ENCODE measurements at regions not wholly inside any gene's neighbourhood (a gene's known extent, or its start where the extent isn't known, plus 50 kb on each side); places are given as distances from the start of the nearest gene placed in this dataset.

GRCh38 chr6:112575309-112575834, 228.2 kb downstream of the RFPL4B start:
- DNase-seq (ENCODE audit: low spot score): no peak
- TF ChIP-seq, protein P1, sequence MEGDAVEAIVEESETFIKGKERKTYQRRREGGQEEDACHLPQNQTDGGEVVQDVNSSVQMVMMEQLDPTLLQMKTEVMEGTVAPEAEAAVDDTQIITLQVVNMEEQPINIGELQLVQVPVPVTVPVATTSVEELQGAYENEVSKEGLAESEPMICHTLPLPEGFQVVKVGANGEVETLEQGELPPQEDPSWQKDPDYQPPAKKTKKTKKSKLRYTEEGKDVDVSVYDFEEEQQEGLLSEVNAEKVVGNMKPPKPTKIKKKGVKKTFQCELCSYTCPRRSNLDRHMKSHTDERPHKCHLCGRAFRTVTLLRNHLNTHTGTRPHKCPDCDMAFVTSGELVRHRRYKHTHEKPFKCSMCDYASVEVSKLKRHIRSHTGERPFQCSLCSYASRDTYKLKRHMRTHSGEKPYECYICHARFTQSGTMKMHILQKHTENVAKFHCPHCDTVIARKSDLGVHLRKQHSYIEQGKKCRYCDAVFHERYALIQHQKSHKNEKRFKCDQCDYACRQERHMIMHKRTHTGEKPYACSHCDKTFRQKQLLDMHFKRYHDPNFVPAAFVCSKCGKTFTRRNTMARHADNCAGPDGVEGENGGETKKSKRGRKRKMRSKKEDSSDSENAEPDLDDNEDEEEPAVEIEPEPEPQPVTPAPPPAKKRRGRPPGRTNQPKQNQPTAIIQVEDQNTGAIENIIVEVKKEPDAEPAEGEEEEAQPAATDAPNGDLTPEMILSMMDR (IDR thresholded peaks at IDR 0.05): no peak
- ATAC-seq (ENCODE audit: low FRiP score): no peak

- TF ChIP-seq, protein P1 (IDR thresholded peaks at IDR 0.05): no peak
- ATAC-seq (ENCODE audit: low FRiP score) (no peak), DNase-seq (ENCODE audit: low spot score) (no peak)
These were observed 229.3 kb downstream of the RFPL4B start for GRCh38 chr6:112576423-112576822.

GRCh38 chr6:112579601-112580000, 232.5 kb downstream of the RFPL4B start:
- TF ChIP-seq, protein P1 (IDR thresholded peaks at IDR 0.05): no peak
- no peak for DNase-seq (ENCODE audit: low spot score)

DNA sequence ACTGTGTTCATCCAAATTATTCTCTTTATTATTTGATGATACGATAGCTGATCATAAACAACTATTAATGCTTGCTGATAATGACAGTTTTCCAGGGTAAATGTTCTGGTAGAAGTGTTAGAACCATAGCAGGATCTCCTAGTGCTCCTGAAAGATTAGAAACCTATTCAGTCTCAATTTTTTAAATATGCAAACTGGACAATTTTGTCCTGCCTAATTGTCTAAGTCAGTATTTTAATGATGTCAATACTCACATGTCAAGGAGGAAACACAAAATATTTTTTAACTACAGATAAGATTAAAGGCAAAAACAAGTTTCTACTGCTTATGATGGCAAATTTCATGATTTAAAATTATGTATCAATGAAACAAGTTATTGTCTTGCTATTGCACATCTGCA, 233.9 kb downstream of the RFPL4B start:
- ATAC-seq (ENCODE audit: low FRiP score) (no peak), DNase-seq (ENCODE audit: low spot score) (no peak)
- TF ChIP-seq, protein P1 (IDR thresholded peaks at IDR 0.05): no peak

More at GRCh38 chr6:112579601-112580000, 232.5 kb downstream of the RFPL4B start:
- no peak for ATAC-seq (ENCODE audit: low FRiP score)

DNA sequence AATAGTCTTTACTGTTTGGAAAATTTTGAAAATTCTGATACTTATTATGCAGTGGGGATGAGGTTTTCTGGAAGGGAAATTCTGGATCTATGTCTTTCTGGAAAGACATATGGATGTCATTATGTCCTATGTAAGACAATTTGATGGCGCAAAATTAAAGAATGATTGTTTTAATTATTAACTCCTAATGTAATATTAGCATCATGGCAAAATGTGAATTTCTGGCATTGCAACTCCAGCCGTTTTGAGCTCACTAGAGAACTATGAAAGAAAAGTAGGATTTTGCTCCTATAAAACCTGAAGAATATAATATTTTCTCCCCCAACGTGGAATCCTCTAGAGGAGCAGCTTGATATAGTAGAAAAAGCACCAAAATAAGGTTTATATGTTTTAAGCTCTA, 243.2 kb downstream of the RFPL4B start:
- TF ChIP-seq, protein P1 (IDR thresholded peaks at IDR 0.05): no peak
- DNase-seq (ENCODE audit: low spot score): no peak
- ATAC-seq (ENCODE audit: low FRiP score): no peak

GRCh38 chr6:112591329-112591728, 244.2 kb downstream of the RFPL4B start:
- ATAC-seq (ENCODE audit: low FRiP score) (no peak), DNase-seq (ENCODE audit: low spot score) (no peak)
- TF ChIP-seq, protein P1 (IDR thresholded peaks at IDR 0.05): no peak

GRCh38 chr6:112592159-112592558, 245.0 kb downstream of the RFPL4B start:
- TF ChIP-seq, protein P1 (IDR thresholded peaks at IDR 0.05): no peak
- ATAC-seq (ENCODE audit: low FRiP score) (no peak), DNase-seq (ENCODE audit: low spot score) (no peak)
